Astrocyte (in vitro differentiated cells and primary cell): ENCODE measurements at regions not wholly inside any gene's neighbourhood (a gene's known extent, or its start where the extent isn't known, plus 50 kb on each side); places are given as distances from the start of the nearest gene placed in this dataset.

Experiments
- DNase-seq: peaks from one replicate; pipeline ENCODE4 v3.0.0-alpha.2; 2010; ENCODE audit warnings: low read depth
- FAIRE-seq: peaks from 2 replicates; lab custom pipeline; 2011; peaks lifted over from hg19 to GRCh38; lab: Jason Lieb, UNC
- H2AFZ ChIP-seq: 2 replicates; pipeline ENCODE4 v1.6.0; 2012; ENCODE audit warnings: low read depth, low read length, inconsistent platforms
- H3K27ac ChIP-seq: 2 replicates; pipeline ENCODE4 v1.5.1; 2011; ENCODE audit warnings: low read depth, low read length, inconsistent platforms
- H3K27me3 ChIP-seq: 2 replicates; pipeline ENCODE4 v1.6.0; 2011; ENCODE audit warnings: low read length, inconsistent platforms; ENCODE audit not compliant: insufficient read depth
- H3K36me3 ChIP-seq: 2 replicates; pipeline ENCODE4 v1.5.1; 2011; ENCODE audit warnings: low read length, inconsistent platforms; ENCODE audit not compliant: insufficient read depth
- H3K4me1 ChIP-seq: 2 replicates; pipeline ENCODE4 v1.5.1; 2011; ENCODE audit warnings: low read length, inconsistent platforms; ENCODE audit not compliant: insufficient read depth
- H3K4me2 ChIP-seq: 2 replicates; pipeline ENCODE4 v1.6.0; 2012; ENCODE audit warnings: low read length, inconsistent platforms
- H3K4me3 ChIP-seq: 2 replicates; pipeline ENCODE4 v1.5.1; 2011; ENCODE audit warnings: low read depth, mild to moderate bottlenecking, low read length, inconsistent platforms; ENCODE audit not compliant: insufficient read depth
- H3K79me2 ChIP-seq: 2 replicates; pipeline ENCODE4 v1.6.0; 2012; ENCODE audit warnings: mild to moderate bottlenecking, low read length, inconsistent platforms; ENCODE audit not compliant: insufficient read depth
- H3K9ac ChIP-seq: 2 replicates; pipeline ENCODE4 v1.6.0; 2012; ENCODE audit warnings: mild to moderate bottlenecking, low read length, inconsistent platforms
- H3K9me3 ChIP-seq: 2 replicates; pipeline ENCODE4 v1.5.1; 2012; ENCODE audit warnings: low read depth, mild to moderate bottlenecking, low read length, inconsistent platforms; ENCODE audit not compliant: insufficient read depth
- H4K20me1 ChIP-seq: 2 replicates; pipeline ENCODE4 v1.6.0; 2012; ENCODE audit warnings: low read length, inconsistent platforms; ENCODE audit not compliant: insufficient read depth
- H3K27ac Mint-ChIP-seq: one replicate; pipeline ENCODE4 v1.8.0; 2021; ENCODE audit warnings: mild to moderate bottlenecking, mixed read lengths; ENCODE audit not compliant: unreplicated experiment
- H3K27me3 Mint-ChIP-seq: one replicate; pipeline ENCODE4 v1.8.0; 2021; ENCODE audit warnings: low read depth, mixed read lengths; ENCODE audit not compliant: unreplicated experiment
- H3K36me3 Mint-ChIP-seq: one replicate; pipeline ENCODE4 v1.8.0; 2021; ENCODE audit warnings: low read depth, mixed read lengths; ENCODE audit not compliant: unreplicated experiment
- H3K4me1 Mint-ChIP-seq: one replicate; pipeline ENCODE4 v1.8.0; 2021; ENCODE audit warnings: low read depth, mixed read lengths; ENCODE audit not compliant: unreplicated experiment
- H3K4me3 Mint-ChIP-seq: one replicate; pipeline ENCODE4 v1.8.0; 2021; ENCODE audit warnings: mild to moderate bottlenecking, moderate library complexity, mixed read lengths; ENCODE audit not compliant: unreplicated experiment
- H3K9me3 Mint-ChIP-seq: one replicate; pipeline ENCODE4 v1.8.0; 2021; ENCODE audit warnings: mild to moderate bottlenecking, mixed read lengths; ENCODE audit not compliant: unreplicated experiment
- CTCF ChIP-seq: IDR thresholded peaks from 2 replicates; pipeline ENCODE4 v1.5.1; 2011; ENCODE audit warnings: low read depth, mild to moderate bottlenecking, inconsistent platforms, low read length, moderate library complexity; ENCODE audit not compliant: insufficient read depth
- EZH2 ChIP-seq: IDR thresholded peaks from 2 replicates; pipeline ENCODE4 v1.6.1; 2012; ENCODE audit warnings: mild to moderate bottlenecking, low read length, inconsistent platforms; ENCODE audit not compliant: insufficient read depth

- H3K4me2 ChIP-seq, result no peak overlapping the region
- H4K20me1 ChIP-seq, result no peaks in the 10 kb centered on the region
- Mint-ChIP-seq H3K27me3 (peaks cover 11% of the 10 kb centered on the region), H3K27ac (no peak overlapping the region), H3K4me1 (peaks cover 32% of the 10 kb centered on the region), H3K9me3 (peaks cover 2% of the 10 kb centered on the region), H3K4me3 (no peak overlapping the region), H3K36me3 (peaks cover 11% of the 10 kb centered on the region)
- H3K27ac ChIP-seq, result no peak overlapping the region
- no peaks in the 10 kb centered on the region for H3K9me3 ChIP-seq
- no peak overlapping the region for H3K9ac ChIP-seq
- no peak for FAIRE-seq
- H2AFZ ChIP-seq, result no peak overlapping the region
- no peak overlapping the region for H3K4me3 ChIP-seq
- H3K27me3 ChIP-seq, result no peaks in the 10 kb centered on the region
- no peak for DNase-seq
- no peaks in the 10 kb centered on the region for H3K36me3 ChIP-seq
- H3K4me1 ChIP-seq, result peaks cover 10% of the 10 kb centered on the region
- H3K79me2 ChIP-seq, result no peaks in the 10 kb centered on the region
- TF ChIP-seq EZH2 (no peak), CTCF (no peak)
These were observed 283.5 kb upstream of the ROPN1 start for GRCh38 chr3:124275412-124275811.

- Histone ChIP-seq H3K4me1 (peaks cover 10% of the 10 kb centered on the region), H3K9me3 (no peaks in the 10 kb centered on the region), H4K20me1 (peaks cover under 1% of the 10 kb centered on the region), H2AFZ (no peak overlapping the region), H3K4me2 (no peak overlapping the region), H3K4me3 (no peak overlapping the region), H3K36me3 (no peaks in the 10 kb centered on the region), H3K79me2 (no peaks in the 10 kb centered on the region), H3K27me3 (no peaks in the 10 kb centered on the region), H3K9ac (no peak overlapping the region), H3K27ac (no peak overlapping the region)
- TF ChIP-seq EZH2, result no peak
- no peak for TF ChIP-seq CTCF
- peaks cover 12% of the 10 kb centered on the region for H3K36me3 Mint-ChIP-seq
- no peak overlapping the region for H3K4me3 Mint-ChIP-seq
- FAIRE-seq (no peak), DNase-seq (no peak)
- peaks cover 32% of the 10 kb centered on the region for H3K4me1 Mint-ChIP-seq
- no peak overlapping the region for H3K27ac Mint-ChIP-seq
- peaks cover 14% of the 10 kb centered on the region for H3K27me3 Mint-ChIP-seq
- peaks cover 2% of the 10 kb centered on the region for H3K9me3 Mint-ChIP-seq
These were observed 284.2 kb upstream of the ROPN1 start for GRCh38 chr3:124276133-124276532.

GRCh38 chr3:124276539-124277143 is 284.7 kb upstream of the ROPN1 start:
- H3K27ac Mint-ChIP-seq, result no peak overlapping the region
- FAIRE-seq, result no peak
- no peak for DNase-seq

More at GRCh38 chr3:124276539-124277143, 284.7 kb upstream of the ROPN1 start:
- Histone ChIP-seq H3K9ac (no peak overlapping the region), H4K20me1 (peaks cover 5% of the 10 kb centered on the region), H3K79me2 (no peaks in the 10 kb centered on the region), H2AFZ (no peak overlapping the region), H3K27ac (no peak overlapping the region), H3K4me2 (no peak overlapping the region), H3K36me3 (no peaks in the 10 kb centered on the region), H3K9me3 (no peaks in the 10 kb centered on the region), H3K4me3 (no peak overlapping the region), H3K27me3 (no peaks in the 10 kb centered on the region), H3K4me1 (peaks cover 10% of the 10 kb centered on the region)
- Mint-ChIP-seq H3K9me3 (peaks cover 2% of the 10 kb centered on the region), H3K4me3 (no peak overlapping the region), H3K27me3 (peaks cover 14% of the 10 kb centered on the region), H3K36me3 (peaks cover 12% of the 10 kb centered on the region), H3K4me1 (peaks cover 29% of the 10 kb centered on the region)
- TF ChIP-seq CTCF, result no peak
- TF ChIP-seq EZH2, result no peak
